ENCODE measurements at regions not wholly inside any gene's neighbourhood (a gene's known extent, or its start where the extent isn't known, plus 50 kb on each side); places are given as distances from the start of the nearest gene placed in this dataset.

GRCh38 chr4:28686618-28687017 is 1826.0 kb downstream of the STIM2 start:
- Mint-ChIP-seq H3K36me3 (ENCODE audit: insufficient read depth) (no peaks in the 10 kb centered on the region), H3K4me3 (no peak overlapping the region), H3K9me3 (peaks cover 26% of the 10 kb centered on the region), H3K4me1 (ENCODE audit: low read depth) (no peaks in the 10 kb centered on the region), H3K27me3 (ENCODE audit: low read depth) (no peaks in the 10 kb centered on the region)
- ATAC-seq: no peak
- no peak for DNase-seq

- Mint-ChIP-seq H3K9me3 (peaks cover 15% of the 10 kb centered on the region), H3K4me3 (no peak overlapping the region), H3K4me1 (ENCODE audit: low read depth) (no peaks in the 10 kb centered on the region), H3K36me3 (ENCODE audit: insufficient read depth) (no peaks in the 10 kb centered on the region), H3K27me3 (ENCODE audit: low read depth) (no peaks in the 10 kb centered on the region)
- DNase-seq (no peak), ATAC-seq (no peak)
Observed at GRCh38 chr4:28690890-28691289, 1830.2 kb downstream of the STIM2 start.

- Mint-ChIP-seq H3K4me3 (no peak overlapping the region), H3K4me1 (ENCODE audit: low read depth) (no peaks in the 10 kb centered on the region), H3K36me3 (ENCODE audit: insufficient read depth) (no peaks in the 10 kb centered on the region), H3K9me3 (peaks cover 10% of the 10 kb centered on the region), H3K27me3 (ENCODE audit: low read depth) (no peaks in the 10 kb centered on the region)
- DNase-seq (no peak), ATAC-seq (no peak)
Observed at GRCh38 chr4:28702571-28702970, 1841.9 kb downstream of the STIM2 start.

- Mint-ChIP-seq H3K4me3 (no peak overlapping the region), H3K27me3 (ENCODE audit: low read depth) (no peaks in the 10 kb centered on the region), H3K36me3 (ENCODE audit: insufficient read depth) (no peaks in the 10 kb centered on the region), H3K4me1 (ENCODE audit: low read depth) (no peaks in the 10 kb centered on the region), H3K9me3 (peaks cover 3% of the 10 kb centered on the region)
- DNase-seq: no peak
- no peak for ATAC-seq
Observed at GRCh38 chr4:28709891-28710290, 1849.2 kb downstream of the STIM2 start.

GRCh38 chr4:28723371-28723770 is 1862.7 kb downstream of the STIM2 start:
- ATAC-seq: no peak
- no peaks in the 10 kb centered on the region for H3K4me1 Mint-ChIP-seq (ENCODE audit: low read depth)
- no peak for DNase-seq
- H3K9me3 Mint-ChIP-seq: peaks cover 11% of the 10 kb centered on the region
- H3K36me3 Mint-ChIP-seq (ENCODE audit: insufficient read depth): no peaks in the 10 kb centered on the region
- no peaks in the 10 kb centered on the region for H3K27me3 Mint-ChIP-seq (ENCODE audit: low read depth)
- no peak overlapping the region for H3K4me3 Mint-ChIP-seq

GRCh38 chr4:28724239-28724638 is 1863.6 kb downstream of the STIM2 start:
- H3K36me3 Mint-ChIP-seq (ENCODE audit: insufficient read depth): no peaks in the 10 kb centered on the region
- ATAC-seq (no peak), DNase-seq (no peak)
- peaks cover 11% of the 10 kb centered on the region for H3K9me3 Mint-ChIP-seq
- H3K4me3 Mint-ChIP-seq: no peak overlapping the region
- no peaks in the 10 kb centered on the region for H3K4me1 Mint-ChIP-seq (ENCODE audit: low read depth)
- no peaks in the 10 kb centered on the region for H3K27me3 Mint-ChIP-seq (ENCODE audit: low read depth)

GRCh38 chr4:28730304-28730703 is 1869.7 kb downstream of the STIM2 start:
- DNase-seq (no peak), ATAC-seq (no peak)
- H3K4me1 Mint-ChIP-seq (ENCODE audit: low read depth): no peaks in the 10 kb centered on the region
- H3K36me3 Mint-ChIP-seq (ENCODE audit: insufficient read depth): no peaks in the 10 kb centered on the region
- H3K9me3 Mint-ChIP-seq: peaks cover 6% of the 10 kb centered on the region
- no peaks in the 10 kb centered on the region for H3K27me3 Mint-ChIP-seq (ENCODE audit: low read depth)
- no peak overlapping the region for H3K4me3 Mint-ChIP-seq

- H3K4me3 Mint-ChIP-seq: no peak overlapping the region
- DNase-seq (no peak), ATAC-seq (no peak)
- H3K27me3 Mint-ChIP-seq (ENCODE audit: low read depth): no peaks in the 10 kb centered on the region
- H3K9me3 Mint-ChIP-seq: no peaks in the 10 kb centered on the region
- no peaks in the 10 kb centered on the region for H3K4me1 Mint-ChIP-seq (ENCODE audit: low read depth)
- H3K36me3 Mint-ChIP-seq (ENCODE audit: insufficient read depth): no peaks in the 10 kb centered on the region
Observed at GRCh38 chr4:28744066-28744465, 1883.4 kb downstream of the STIM2 start.

GRCh38 chr4:28754376-28754775 is 1893.7 kb downstream of the STIM2 start:
- ATAC-seq (no peak), DNase-seq (no peak)
- no peaks in the 10 kb centered on the region for H3K36me3 Mint-ChIP-seq (ENCODE audit: insufficient read depth)
- H3K9me3 Mint-ChIP-seq: peaks cover 5% of the 10 kb centered on the region
- no peak overlapping the region for H3K4me3 Mint-ChIP-seq
- H3K27me3 Mint-ChIP-seq (ENCODE audit: low read depth): no peaks in the 10 kb centered on the region
- no peaks in the 10 kb centered on the region for H3K4me1 Mint-ChIP-seq (ENCODE audit: low read depth)

GRCh38 chr4:28755081-28755480 is 1894.4 kb downstream of the STIM2 start:
- DNase-seq (no peak), ATAC-seq (no peak)
- no peak overlapping the region for H3K4me3 Mint-ChIP-seq
- H3K9me3 Mint-ChIP-seq: peaks cover 10% of the 10 kb centered on the region
- no peaks in the 10 kb centered on the region for H3K4me1 Mint-ChIP-seq (ENCODE audit: low read depth)
- H3K27me3 Mint-ChIP-seq (ENCODE audit: low read depth): no peaks in the 10 kb centered on the region
- H3K36me3 Mint-ChIP-seq (ENCODE audit: insufficient read depth): no peaks in the 10 kb centered on the region

GRCh38 chr4:28759064-28759463 is 1898.4 kb downstream of the STIM2 start:
- DNase-seq (no peak), ATAC-seq (no peak)
- H3K27me3 Mint-ChIP-seq (ENCODE audit: low read depth): no peaks in the 10 kb centered on the region
- no peaks in the 10 kb centered on the region for H3K36me3 Mint-ChIP-seq (ENCODE audit: insufficient read depth)
- H3K4me1 Mint-ChIP-seq (ENCODE audit: low read depth): no peaks in the 10 kb centered on the region
- no peak overlapping the region for H3K4me3 Mint-ChIP-seq
- H3K9me3 Mint-ChIP-seq: peaks cover 16% of the 10 kb centered on the region

- H3K4me3 Mint-ChIP-seq: no peak overlapping the region
- ATAC-seq (no peak), DNase-seq (no peak)
- H3K4me1 Mint-ChIP-seq (ENCODE audit: low read depth): no peaks in the 10 kb centered on the region
- no peaks in the 10 kb centered on the region for H3K36me3 Mint-ChIP-seq (ENCODE audit: insufficient read depth)
- H3K27me3 Mint-ChIP-seq (ENCODE audit: low read depth): no peaks in the 10 kb centered on the region
- peaks cover 18% of the 10 kb centered on the region for H3K9me3 Mint-ChIP-seq
Observed at GRCh38 chr4:28760003-28760402, 1899.4 kb downstream of the STIM2 start.

- Mint-ChIP-seq H3K4me3 (no peak overlapping the region), H3K4me1 (ENCODE audit: low read depth) (no peaks in the 10 kb centered on the region), H3K9me3 (peaks cover 13% of the 10 kb centered on the region), H3K36me3 (ENCODE audit: insufficient read depth) (no peaks in the 10 kb centered on the region), H3K27me3 (ENCODE audit: low read depth) (no peaks in the 10 kb centered on the region)
- DNase-seq (no peak), ATAC-seq (no peak)
Observed at GRCh38 chr4:28772066-28772465, 1911.4 kb downstream of the STIM2 start.

- no peak overlapping the region for H3K4me3 Mint-ChIP-seq
- ATAC-seq (no peak), DNase-seq (no peak)
- H3K27me3 Mint-ChIP-seq (ENCODE audit: low read depth): no peaks in the 10 kb centered on the region
- H3K4me1 Mint-ChIP-seq (ENCODE audit: low read depth): no peaks in the 10 kb centered on the region
- no peaks in the 10 kb centered on the region for H3K36me3 Mint-ChIP-seq (ENCODE audit: insufficient read depth)
- H3K9me3 Mint-ChIP-seq: peaks cover 17% of the 10 kb centered on the region
Observed at GRCh38 chr4:28772788-28773187, 1912.1 kb downstream of the STIM2 start.

- Mint-ChIP-seq H3K9me3 (peaks cover 17% of the 10 kb centered on the region), H3K27me3 (ENCODE audit: low read depth) (no peaks in the 10 kb centered on the region), H3K4me3 (no peak overlapping the region)
Observed at GRCh38 chr4:28774344-28774743, 1913.7 kb downstream of the STIM2 start.

GRCh38 chr4:28776004-28776403 is 1915.4 kb downstream of the STIM2 start:
- ATAC-seq: no peak
- H3K4me3 Mint-ChIP-seq: no peak overlapping the region
- no peaks in the 10 kb centered on the region for H3K4me1 Mint-ChIP-seq (ENCODE audit: low read depth)
- DNase-seq: no peak
- H3K36me3 Mint-ChIP-seq (ENCODE audit: insufficient read depth): no peaks in the 10 kb centered on the region
- no peaks in the 10 kb centered on the region for H3K27me3 Mint-ChIP-seq (ENCODE audit: low read depth)
- peaks cover 21% of the 10 kb centered on the region for H3K9me3 Mint-ChIP-seq

More at GRCh38 chr4:28774344-28774743, 1913.7 kb downstream of the STIM2 start:
- DNase-seq: no peak
- H3K4me1 Mint-ChIP-seq (ENCODE audit: low read depth): no peaks in the 10 kb centered on the region
- no peak for ATAC-seq
- H3K36me3 Mint-ChIP-seq (ENCODE audit: insufficient read depth): no peaks in the 10 kb centered on the region

Data from activated T-cell treated with anti-CD3 and anti-CD28 coated beads, Interleukin-2, amount 50 U/mL, for 4 hours (primary cell).